ENCODE measurements at regions not wholly inside any gene's neighbourhood (a gene's known extent, or its start where the extent isn't known, plus 50 kb on each side); places are given as distances from the start of the nearest gene placed in this dataset.
"Not testable (repeated sequence)": the region's sequence is repeated elsewhere in the genome, so short reads cannot be mapped to it uniquely, and the experiment has no call there.

- Histone ChIP-seq H3K9me3 (ENCODE audit: control insufficient read depth, insufficient read depth, low read length) (no peaks in the 10 kb centered on the region), H3K4me1 (ENCODE audit: control insufficient read depth, insufficient read depth, low read length) (0 out of 2 replicates have a peak, but pooled peaks cover 6% of the 10 kb centered on the region), H3K4me3 (ENCODE audit: low read depth, low read length) (no peak overlapping the region), H3K27ac (ENCODE audit: low read depth, low read length) (no peak overlapping the region), H3K36me3 (ENCODE audit: control insufficient read depth, insufficient read depth, low read length) (no peaks in the 10 kb centered on the region), H3K9ac (ENCODE audit: low read depth, low read length) (no peak overlapping the region), H3K27me3 (ENCODE audit: control insufficient read depth, insufficient read depth, low read length) (no peaks in the 10 kb centered on the region)
These were observed 882.8 kb downstream of the TBC1D32 start for GRCh38 chr6:120451508-120451907.

GRCh38 chr6:120447605-120448004, 886.7 kb downstream of the TBC1D32 start:
- H3K9ac ChIP-seq (ENCODE audit: low read depth, low read length), result no peak overlapping the region
- no peak overlapping the region for H3K4me3 ChIP-seq (ENCODE audit: low read depth, low read length)
- H3K9me3 ChIP-seq (ENCODE audit: control insufficient read depth, insufficient read depth, low read length), result no peaks in the 10 kb centered on the region
- 0 out of 2 replicates have a peak, but pooled peaks cover 6% of the 10 kb centered on the region for H3K4me1 ChIP-seq (ENCODE audit: control insufficient read depth, insufficient read depth, low read length)
- no peaks in the 10 kb centered on the region for H3K27me3 ChIP-seq (ENCODE audit: control insufficient read depth, insufficient read depth, low read length)
- no peaks in the 10 kb centered on the region for H3K36me3 ChIP-seq (ENCODE audit: control insufficient read depth, insufficient read depth, low read length)
- no peak overlapping the region for H3K27ac ChIP-seq (ENCODE audit: low read depth, low read length)

- not testable (repeated sequence) for H3K27me3 ChIP-seq (ENCODE audit: control insufficient read depth, insufficient read depth, low read length); H3K36me3 ChIP-seq (ENCODE audit: control insufficient read depth, insufficient read depth, low read length); H3K9ac ChIP-seq (ENCODE audit: low read depth, low read length); H3K27ac ChIP-seq (ENCODE audit: low read depth, low read length); H3K4me1 ChIP-seq (ENCODE audit: control insufficient read depth, insufficient read depth, low read length); H3K9me3 ChIP-seq (ENCODE audit: control insufficient read depth, insufficient read depth, low read length); H3K4me3 ChIP-seq (ENCODE audit: low read depth, low read length)
These were observed 901.4 kb downstream of the TBC1D32 start for GRCh38 chr6:120432840-120433239.

- Histone ChIP-seq H3K4me1 (ENCODE audit: control insufficient read depth, insufficient read depth, low read length) (no peaks in the 10 kb centered on the region), H3K36me3 (ENCODE audit: control insufficient read depth, insufficient read depth, low read length) (no peaks in the 10 kb centered on the region), H3K27me3 (ENCODE audit: control insufficient read depth, insufficient read depth, low read length) (no peaks in the 10 kb centered on the region), H3K9ac (ENCODE audit: low read depth, low read length) (no peak overlapping the region), H3K27ac (ENCODE audit: low read depth, low read length) (no peak overlapping the region), H3K9me3 (ENCODE audit: control insufficient read depth, insufficient read depth, low read length) (no peaks in the 10 kb centered on the region), H3K4me3 (ENCODE audit: low read depth, low read length) (no peak overlapping the region)
These were observed 902.4 kb downstream of the TBC1D32 start for GRCh38 chr6:120431841-120432240.

DNA sequence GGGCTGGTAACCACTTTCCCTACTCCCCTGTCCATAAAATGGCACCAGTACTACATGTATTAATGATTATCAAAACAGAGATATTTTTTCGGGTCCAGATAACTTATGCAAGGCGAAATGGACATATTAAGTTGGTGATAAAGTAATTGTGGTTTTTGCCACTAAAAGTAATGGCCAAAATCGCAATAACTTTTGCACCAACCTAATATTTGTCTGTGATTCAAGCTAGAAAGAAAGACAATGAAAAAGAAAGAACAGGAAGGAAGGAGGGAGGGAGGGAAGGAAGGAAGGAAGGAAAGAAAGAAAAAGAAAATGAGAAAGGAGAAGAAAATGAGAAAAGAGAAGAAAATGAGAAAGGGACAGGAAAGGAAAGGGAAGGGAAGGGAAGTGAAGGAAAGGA, 922.9 kb downstream of the TBC1D32 start:
- Histone ChIP-seq H3K36me3 (ENCODE audit: control insufficient read depth, insufficient read depth, low read length) (no peaks in the 10 kb centered on the region), H3K27me3 (ENCODE audit: control insufficient read depth, insufficient read depth, low read length) (no peaks in the 10 kb centered on the region), H3K4me3 (ENCODE audit: low read depth, low read length) (no peak overlapping the region), H3K9me3 (ENCODE audit: control insufficient read depth, insufficient read depth, low read length) (no peaks in the 10 kb centered on the region), H3K27ac (ENCODE audit: low read depth, low read length) (no peak overlapping the region), H3K9ac (ENCODE audit: low read depth, low read length) (no peak overlapping the region), H3K4me1 (ENCODE audit: control insufficient read depth, insufficient read depth, low read length) (no peaks in the 10 kb centered on the region)

GRCh38 chr6:120410586-120410985, 923.7 kb downstream of the TBC1D32 start:
- Histone ChIP-seq H3K36me3 (ENCODE audit: control insufficient read depth, insufficient read depth, low read length) (no peaks in the 10 kb centered on the region), H3K9ac (ENCODE audit: low read depth, low read length) (no peak overlapping the region), H3K4me3 (ENCODE audit: low read depth, low read length) (no peak overlapping the region), H3K4me1 (ENCODE audit: control insufficient read depth, insufficient read depth, low read length) (no peaks in the 10 kb centered on the region), H3K27me3 (ENCODE audit: control insufficient read depth, insufficient read depth, low read length) (no peaks in the 10 kb centered on the region), H3K27ac (ENCODE audit: low read depth, low read length) (no peak overlapping the region), H3K9me3 (ENCODE audit: control insufficient read depth, insufficient read depth, low read length) (no peaks in the 10 kb centered on the region)

DNA sequence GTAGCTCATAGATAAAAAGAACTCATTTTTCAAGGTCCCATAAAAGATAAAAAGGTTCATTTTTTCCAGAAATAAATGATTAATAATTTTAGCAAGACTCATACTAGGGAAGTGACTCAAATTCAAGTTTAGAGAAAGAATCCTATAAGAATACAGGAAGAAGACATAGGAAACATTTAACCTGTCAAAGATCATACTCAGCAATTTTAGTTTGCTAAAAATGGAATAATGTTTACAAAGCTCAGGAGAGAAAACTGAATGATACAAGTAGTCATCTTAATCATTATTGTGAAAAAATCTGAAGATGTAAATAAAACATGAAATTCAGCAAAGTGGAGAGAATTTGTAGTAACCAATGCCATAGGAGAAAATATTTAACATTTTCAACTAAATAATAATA, 926.6 kb downstream of the TBC1D32 start:
- no peaks in the 10 kb centered on the region for H3K36me3 ChIP-seq (ENCODE audit: control insufficient read depth, insufficient read depth, low read length)
- no peaks in the 10 kb centered on the region for H3K9me3 ChIP-seq (ENCODE audit: control insufficient read depth, insufficient read depth, low read length)
- no peak overlapping the region for H3K9ac ChIP-seq (ENCODE audit: low read depth, low read length)
- H3K4me1 ChIP-seq (ENCODE audit: control insufficient read depth, insufficient read depth, low read length), result no peaks in the 10 kb centered on the region
- no peak overlapping the region for H3K27ac ChIP-seq (ENCODE audit: low read depth, low read length)
- no peak overlapping the region for H3K4me3 ChIP-seq (ENCODE audit: low read depth, low read length)
- H3K27me3 ChIP-seq (ENCODE audit: control insufficient read depth, insufficient read depth, low read length), result no peaks in the 10 kb centered on the region

- H3K27ac ChIP-seq (ENCODE audit: low read depth, low read length), result no peak overlapping the region
- H3K4me3 ChIP-seq (ENCODE audit: low read depth, low read length), result no peak overlapping the region
- no peak overlapping the region for H3K9ac ChIP-seq (ENCODE audit: low read depth, low read length)
- H3K4me1 ChIP-seq (ENCODE audit: control insufficient read depth, insufficient read depth, low read length), result no peaks in the 10 kb centered on the region
- no peaks in the 10 kb centered on the region for H3K27me3 ChIP-seq (ENCODE audit: control insufficient read depth, insufficient read depth, low read length)
- no peaks in the 10 kb centered on the region for H3K9me3 ChIP-seq (ENCODE audit: control insufficient read depth, insufficient read depth, low read length)
- H3K36me3 ChIP-seq (ENCODE audit: control insufficient read depth, insufficient read depth, low read length), result no peaks in the 10 kb centered on the region
These were observed 928.3 kb downstream of the TBC1D32 start for GRCh38 chr6:120405947-120406346.

DNA sequence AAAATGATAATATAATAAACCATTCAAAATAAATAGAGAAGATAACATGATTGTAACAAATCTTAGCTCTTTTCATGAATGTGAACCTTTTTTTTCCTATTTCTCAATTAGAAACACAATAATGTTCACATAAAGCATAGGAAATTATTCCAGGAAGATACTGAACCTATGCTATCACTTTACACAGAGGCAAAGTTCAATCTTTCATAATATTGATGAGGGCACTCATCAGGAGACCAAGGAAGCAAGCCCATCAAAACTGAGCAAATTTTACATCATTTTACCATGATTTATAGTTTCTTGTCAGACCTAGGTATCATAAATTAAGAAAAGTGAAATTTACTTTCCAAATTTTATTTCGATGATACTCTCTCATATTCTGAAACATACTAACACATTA, 938.5 kb downstream of the TBC1D32 start:
- Histone ChIP-seq H3K4me3 (ENCODE audit: low read depth, low read length) (no peak overlapping the region), H3K36me3 (ENCODE audit: control insufficient read depth, insufficient read depth, low read length) (no peaks in the 10 kb centered on the region), H3K27ac (ENCODE audit: low read depth, low read length) (no peak overlapping the region), H3K27me3 (ENCODE audit: control insufficient read depth, insufficient read depth, low read length) (no peaks in the 10 kb centered on the region), H3K9ac (ENCODE audit: low read depth, low read length) (no peak overlapping the region), H3K9me3 (ENCODE audit: control insufficient read depth, insufficient read depth, low read length) (no peaks in the 10 kb centered on the region), H3K4me1 (ENCODE audit: control insufficient read depth, insufficient read depth, low read length) (no peaks in the 10 kb centered on the region)

GRCh38 chr6:120395330-120395729, 939.0 kb downstream of the TBC1D32 start:
- no peak overlapping the region for H3K27ac ChIP-seq (ENCODE audit: low read depth, low read length)
- no peak overlapping the region for H3K9ac ChIP-seq (ENCODE audit: low read depth, low read length)
- H3K9me3 ChIP-seq (ENCODE audit: control insufficient read depth, insufficient read depth, low read length), result no peaks in the 10 kb centered on the region
- no peaks in the 10 kb centered on the region for H3K4me1 ChIP-seq (ENCODE audit: control insufficient read depth, insufficient read depth, low read length)
- no peaks in the 10 kb centered on the region for H3K27me3 ChIP-seq (ENCODE audit: control insufficient read depth, insufficient read depth, low read length)
- no peaks in the 10 kb centered on the region for H3K36me3 ChIP-seq (ENCODE audit: control insufficient read depth, insufficient read depth, low read length)
- no peak overlapping the region for H3K4me3 ChIP-seq (ENCODE audit: low read depth, low read length)

GRCh38 chr6:120392941-120393340, 941.3 kb downstream of the TBC1D32 start:
- no peak overlapping the region for H3K9ac ChIP-seq (ENCODE audit: low read depth, low read length)
- no peak overlapping the region for H3K4me3 ChIP-seq (ENCODE audit: low read depth, low read length)
- H3K27me3 ChIP-seq (ENCODE audit: control insufficient read depth, insufficient read depth, low read length), result no peaks in the 10 kb centered on the region
- no peak overlapping the region for H3K27ac ChIP-seq (ENCODE audit: low read depth, low read length)
- H3K4me1 ChIP-seq (ENCODE audit: control insufficient read depth, insufficient read depth, low read length), result no peaks in the 10 kb centered on the region
- no peaks in the 10 kb centered on the region for H3K36me3 ChIP-seq (ENCODE audit: control insufficient read depth, insufficient read depth, low read length)
- H3K9me3 ChIP-seq (ENCODE audit: control insufficient read depth, insufficient read depth, low read length), result no peaks in the 10 kb centered on the region

DNA sequence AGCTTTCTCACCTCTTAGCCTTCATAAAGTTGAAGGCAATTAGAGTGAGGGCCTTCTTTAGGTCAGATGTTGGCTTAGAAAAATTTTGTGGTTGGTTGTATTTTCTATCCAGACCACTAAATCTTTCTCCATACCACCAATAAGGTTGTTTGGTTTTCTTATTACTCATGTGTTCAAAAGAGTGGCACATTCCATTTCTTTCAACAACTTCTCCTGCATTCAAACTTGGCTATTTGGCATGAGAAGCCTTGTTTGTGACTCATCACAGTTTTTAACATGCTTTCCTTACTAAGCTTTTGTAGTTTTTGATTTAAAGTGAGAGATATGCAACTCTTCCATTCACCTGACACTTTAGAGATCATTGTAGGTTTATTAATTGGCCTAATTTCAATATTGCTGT, 949.6 kb downstream of the TBC1D32 start:
- Histone ChIP-seq H3K27me3 (ENCODE audit: control insufficient read depth, insufficient read depth, low read length) (no peaks in the 10 kb centered on the region), H3K9ac (ENCODE audit: low read depth, low read length) (no peak overlapping the region), H3K27ac (ENCODE audit: low read depth, low read length) (no peak overlapping the region), H3K4me1 (ENCODE audit: control insufficient read depth, insufficient read depth, low read length) (no peaks in the 10 kb centered on the region), H3K9me3 (ENCODE audit: control insufficient read depth, insufficient read depth, low read length) (no peaks in the 10 kb centered on the region), H3K36me3 (ENCODE audit: control insufficient read depth, insufficient read depth, low read length) (no peaks in the 10 kb centered on the region), H3K4me3 (ENCODE audit: low read depth, low read length) (no peak overlapping the region)

Measured in HUES48 (cell line).